Neural crest cell (in vitro differentiated cells): ENCODE measurements at regions not wholly inside any gene's neighbourhood (a gene's known extent, or its start where the extent isn't known, plus 50 kb on each side); places are given as distances from the start of the nearest gene placed in this dataset.

Source experiments
- DNase-seq: peaks from one replicate; pipeline ENCODE4 v3.0.0; 2021; ENCODE audit warnings: low read depth, mixed read lengths, low spot score
- H3K27ac Mint-ChIP-seq: one replicate; pipeline ENCODE4 v1.8.0; 2021; ENCODE audit warnings: mild to moderate bottlenecking, mixed read lengths; ENCODE audit not compliant: unreplicated experiment
- H3K27me3 Mint-ChIP-seq: 2 replicates; pipeline ENCODE4 v1.8.0; 2021; ENCODE audit warnings: low read depth, mild to moderate bottlenecking, mixed read lengths
- H3K36me3 Mint-ChIP-seq: 2 replicates; pipeline ENCODE4 v1.8.0; 2021; ENCODE audit warnings: low read depth, mild to moderate bottlenecking, mixed read lengths
- H3K4me1 Mint-ChIP-seq: 2 replicates; pipeline ENCODE4 v1.8.0; 2021; ENCODE audit warnings: mixed read lengths
- H3K4me3 Mint-ChIP-seq: one replicate; pipeline ENCODE4 v1.8.0; 2021; ENCODE audit warnings: mild to moderate bottlenecking, mixed read lengths
- H3K9me3 Mint-ChIP-seq: 2 replicates; pipeline ENCODE4 v1.8.0; 2021; ENCODE audit warnings: mixed read lengths
- TF ChIP-seq, protein P1 (sequence below): fragments of 200-600 bp; sonication (generic); conservative IDR thresholded peaks from 2 replicates; pipeline ENCODE4 v1.5.0; 2021; ENCODE audit warnings: antibody characterized with exemption, mild to moderate bottlenecking

DNA sequence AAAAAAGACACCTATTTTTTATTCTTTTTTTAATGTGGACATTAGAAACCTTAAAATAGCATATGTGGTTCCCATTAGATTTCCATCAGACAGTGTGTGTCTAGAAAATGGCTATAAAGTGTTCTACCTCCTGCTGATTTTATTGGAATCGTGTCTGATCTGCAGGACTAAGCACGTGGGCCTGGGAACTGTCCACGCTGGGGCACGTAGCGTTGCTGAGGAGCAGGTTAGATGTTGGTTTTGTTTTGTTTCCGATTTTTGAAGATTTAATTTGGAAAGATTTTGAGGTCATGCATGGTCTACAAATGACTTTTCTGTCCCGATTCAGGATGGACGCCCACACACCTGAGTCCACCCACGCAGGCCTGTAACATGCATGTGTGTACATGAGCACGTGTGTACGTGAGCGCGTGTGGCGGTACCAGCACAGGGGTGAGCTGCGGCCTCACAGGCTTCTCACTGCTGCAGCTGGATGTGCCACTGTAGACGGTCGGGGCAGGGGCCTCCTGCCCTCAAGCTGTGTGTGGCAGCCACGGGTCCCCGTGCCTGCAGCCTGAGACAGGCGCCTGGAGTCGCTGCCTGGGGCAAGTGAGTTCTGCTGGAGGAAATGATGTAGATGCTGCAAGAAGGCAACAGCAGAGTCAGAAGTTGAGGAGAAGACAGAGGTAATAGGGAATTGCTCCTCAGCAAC is 99.7 kb upstream of the CTDP1 start:
- H3K27ac Mint-ChIP-seq: no peak overlapping the region
- DNase-seq: no peak

DNA sequence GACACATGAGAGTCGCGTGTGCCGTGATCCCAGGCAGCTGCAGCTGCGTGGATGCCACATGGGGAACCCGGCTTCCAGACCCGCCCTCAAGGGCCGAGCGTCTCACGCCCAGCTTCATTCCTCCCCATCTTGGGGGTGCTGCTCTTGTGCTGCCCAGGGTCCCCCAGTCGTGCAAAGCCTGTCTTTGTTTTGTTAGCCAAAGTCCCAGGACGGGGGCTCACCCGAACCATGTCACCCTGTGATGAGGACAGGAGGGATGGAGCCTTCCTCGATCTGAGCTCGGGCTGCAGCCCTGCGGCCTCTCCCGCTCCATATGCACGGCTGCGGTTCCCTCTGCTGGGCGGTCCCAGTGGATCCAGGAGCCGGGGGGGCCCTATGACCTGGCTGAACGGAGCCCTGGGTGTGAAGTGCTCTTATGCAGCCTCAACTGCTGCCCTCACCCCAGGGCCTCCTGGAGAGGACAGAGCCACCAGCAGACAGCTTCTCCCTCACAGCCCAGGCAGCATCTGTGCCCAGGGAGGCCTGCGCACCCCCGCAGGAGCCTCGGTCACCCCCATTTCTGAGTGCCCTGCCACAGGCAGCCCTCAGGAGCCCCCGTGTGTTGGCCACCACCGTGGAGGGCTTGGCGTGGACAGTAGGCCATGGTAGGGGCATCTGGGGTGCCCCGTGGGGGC is 99.0 kb upstream of the CTDP1 start:
- TF ChIP-seq, protein P1, sequence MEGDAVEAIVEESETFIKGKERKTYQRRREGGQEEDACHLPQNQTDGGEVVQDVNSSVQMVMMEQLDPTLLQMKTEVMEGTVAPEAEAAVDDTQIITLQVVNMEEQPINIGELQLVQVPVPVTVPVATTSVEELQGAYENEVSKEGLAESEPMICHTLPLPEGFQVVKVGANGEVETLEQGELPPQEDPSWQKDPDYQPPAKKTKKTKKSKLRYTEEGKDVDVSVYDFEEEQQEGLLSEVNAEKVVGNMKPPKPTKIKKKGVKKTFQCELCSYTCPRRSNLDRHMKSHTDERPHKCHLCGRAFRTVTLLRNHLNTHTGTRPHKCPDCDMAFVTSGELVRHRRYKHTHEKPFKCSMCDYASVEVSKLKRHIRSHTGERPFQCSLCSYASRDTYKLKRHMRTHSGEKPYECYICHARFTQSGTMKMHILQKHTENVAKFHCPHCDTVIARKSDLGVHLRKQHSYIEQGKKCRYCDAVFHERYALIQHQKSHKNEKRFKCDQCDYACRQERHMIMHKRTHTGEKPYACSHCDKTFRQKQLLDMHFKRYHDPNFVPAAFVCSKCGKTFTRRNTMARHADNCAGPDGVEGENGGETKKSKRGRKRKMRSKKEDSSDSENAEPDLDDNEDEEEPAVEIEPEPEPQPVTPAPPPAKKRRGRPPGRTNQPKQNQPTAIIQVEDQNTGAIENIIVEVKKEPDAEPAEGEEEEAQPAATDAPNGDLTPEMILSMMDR: no peak
- H3K4me3 Mint-ChIP-seq: no peak overlapping the region
- no peak for DNase-seq
- no peaks in the 10 kb centered on the region for H3K27me3 Mint-ChIP-seq
- H3K27ac Mint-ChIP-seq: no peak overlapping the region
- H3K36me3 Mint-ChIP-seq: no peaks in the 10 kb centered on the region
- H3K9me3 Mint-ChIP-seq: no peaks in the 10 kb centered on the region
- no peaks in the 10 kb centered on the region for H3K4me1 Mint-ChIP-seq

More for the DNA sequence above, 99.7 kb upstream of the CTDP1 start:
- H3K9me3 Mint-ChIP-seq: no peaks in the 10 kb centered on the region
- TF ChIP-seq, protein P1: no peak
- no peak overlapping the region for H3K4me3 Mint-ChIP-seq
- no peaks in the 10 kb centered on the region for H3K4me1 Mint-ChIP-seq
- no peaks in the 10 kb centered on the region for H3K36me3 Mint-ChIP-seq
- H3K27me3 Mint-ChIP-seq: no peaks in the 10 kb centered on the region

DNA sequence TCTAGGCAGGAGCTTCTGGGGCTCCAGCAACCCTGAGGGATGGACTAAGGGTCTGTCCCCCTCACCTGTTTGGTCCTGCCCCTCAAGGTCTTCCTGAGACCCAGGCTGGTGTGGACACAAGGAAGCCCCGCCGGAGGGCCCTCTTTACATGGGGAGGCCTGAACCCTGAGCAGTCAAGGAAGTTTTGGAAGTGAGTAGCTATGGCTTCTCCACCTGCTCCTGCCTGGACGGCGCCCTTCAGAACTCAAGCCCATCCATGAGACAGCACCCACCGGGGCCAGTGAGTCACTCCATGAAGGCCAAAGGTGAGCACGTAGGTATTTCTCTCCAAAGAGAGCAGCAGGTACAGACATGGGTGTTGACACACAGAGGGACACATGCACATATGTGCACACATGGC is 98.2 kb upstream of the CTDP1 start:
- H3K27ac Mint-ChIP-seq: no peak overlapping the region
- no peaks in the 10 kb centered on the region for H3K36me3 Mint-ChIP-seq
- no peak overlapping the region for H3K4me3 Mint-ChIP-seq
- H3K27me3 Mint-ChIP-seq: no peaks in the 10 kb centered on the region
- TF ChIP-seq, protein P1: no peak
- no peak for DNase-seq
- H3K4me1 Mint-ChIP-seq: no peaks in the 10 kb centered on the region
- no peaks in the 10 kb centered on the region for H3K9me3 Mint-ChIP-seq

DNA sequence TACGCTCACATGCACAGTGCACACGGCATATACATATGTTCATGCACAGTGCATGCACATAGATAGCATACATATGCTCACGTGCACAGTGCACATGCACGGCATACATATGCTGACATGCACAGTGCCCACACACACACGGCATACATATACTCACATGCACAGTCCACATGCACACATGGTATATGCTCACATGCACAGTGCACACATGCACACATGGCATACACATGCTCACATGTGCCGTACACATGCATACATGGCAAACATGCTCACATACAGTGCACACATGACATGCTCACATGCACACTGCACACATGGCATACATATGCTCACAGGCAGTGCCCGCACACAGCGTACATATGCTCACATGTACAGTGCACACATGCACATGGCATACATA is 97.7 kb upstream of the CTDP1 start:
- no peaks in the 10 kb centered on the region for H3K9me3 Mint-ChIP-seq
- DNase-seq: no peak
- no peak overlapping the region for H3K4me3 Mint-ChIP-seq
- TF ChIP-seq, protein P1: no peak
- no peaks in the 10 kb centered on the region for H3K4me1 Mint-ChIP-seq
- H3K36me3 Mint-ChIP-seq: no peaks in the 10 kb centered on the region
- H3K27me3 Mint-ChIP-seq: no peaks in the 10 kb centered on the region
- H3K27ac Mint-ChIP-seq: no peak overlapping the region

DNA sequence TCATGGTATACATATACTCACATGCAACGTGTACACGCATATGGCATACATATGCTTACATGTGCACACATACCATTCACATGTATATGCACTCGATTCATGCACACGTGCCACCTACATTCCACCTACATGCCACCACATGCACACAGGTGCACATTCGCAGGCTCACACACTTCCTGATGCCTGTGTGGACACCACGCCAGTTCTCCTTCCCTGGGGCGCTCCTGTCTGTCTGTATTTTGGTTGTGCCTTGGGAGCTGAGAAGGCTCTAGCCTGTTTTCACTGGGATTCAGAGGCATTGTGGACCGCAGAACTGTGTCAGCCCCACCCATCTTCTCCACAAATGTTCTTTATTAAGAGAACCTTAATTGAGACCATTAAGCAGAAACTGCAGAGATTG is 96.6 kb upstream of the CTDP1 start:
- no peaks in the 10 kb centered on the region for H3K9me3 Mint-ChIP-seq
- no peaks in the 10 kb centered on the region for H3K4me1 Mint-ChIP-seq
- DNase-seq: no peak

More for the DNA sequence above, 96.6 kb upstream of the CTDP1 start:
- TF ChIP-seq, protein P1: no peak
- Mint-ChIP-seq H3K27me3 (no peaks in the 10 kb centered on the region), H3K36me3 (no peaks in the 10 kb centered on the region), H3K4me3 (no peak overlapping the region), H3K27ac (no peak overlapping the region)
